ENCODE measurements at regions not wholly inside any gene's neighbourhood (a gene's known extent, or its start where the extent isn't known, plus 50 kb on each side); places are given as distances from the start of the nearest gene placed in this dataset.

DNA sequence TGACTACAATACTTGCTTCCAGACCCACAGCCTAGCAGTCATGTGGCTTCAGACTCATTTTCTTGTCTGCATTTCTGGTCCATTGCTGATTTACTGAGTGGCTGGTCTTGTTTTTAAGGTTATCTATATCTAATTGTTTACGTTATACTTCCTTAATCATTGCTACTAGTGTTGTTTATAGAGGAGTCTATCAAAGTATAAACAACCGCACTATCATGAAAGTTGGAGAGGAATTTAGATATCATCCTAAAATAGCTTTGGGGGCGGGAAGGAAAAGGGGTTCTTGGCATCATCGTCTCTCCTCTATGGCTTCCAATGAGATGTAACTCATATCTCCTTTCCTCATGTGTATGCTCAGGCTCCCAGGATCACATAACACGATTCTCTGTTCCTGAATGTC lies 372.1 kb upstream of the PBX1 start:
- ATAC-seq (ENCODE audit: low FRiP score): no peak
- Histone ChIP-seq H3K9me3 (ENCODE audit: control insufficient read depth, low read length) (peaks cover 1% of the 10 kb centered on the region), H3K27ac (ENCODE audit: low read depth in 1 of 2, low read length in 2 of 2) (no peak overlapping the region), H3K36me3 (ENCODE audit: control insufficient read depth in 1 of 2, insufficient read depth in 2 of 2, low read length in 1 of 2) (no peaks in the 10 kb centered on the region), H3K4me1 (ENCODE audit: control insufficient read depth in 1 of 2, insufficient read depth in 2 of 2, low read length in 2 of 2) (no peaks in the 10 kb centered on the region), H3K27me3 (ENCODE audit: control insufficient read depth in 1 of 2, insufficient read depth in 2 of 2, low read length in 1 of 2) (peaks cover 0 to 3% of the 10 kb centered on the region in 2 donors), H3K4me3 (ENCODE audit: low read length in 2 of 2) (no peak overlapping the region)
- DNase-seq: no peak
- 57 to 58% methylated on average over 5 of the region's 5 CpGs for whole genome bisulfite sequencing, 2 donors
- intact Hi-C loops (cut with DNase I): no loop called here

- Histone ChIP-seq H3K9me3 (ENCODE audit: control insufficient read depth, low read length) (peaks cover 1% of the 10 kb centered on the region), H3K4me1 (ENCODE audit: control insufficient read depth in 1 of 2, insufficient read depth in 2 of 2, low read length in 2 of 2) (no peaks in the 10 kb centered on the region), H3K27ac (ENCODE audit: low read depth in 1 of 2, low read length in 2 of 2) (no peak overlapping the region), H3K36me3 (ENCODE audit: control insufficient read depth in 1 of 2, insufficient read depth in 2 of 2, low read length in 1 of 2) (no peaks in the 10 kb centered on the region), H3K27me3 (ENCODE audit: control insufficient read depth in 1 of 2, insufficient read depth in 2 of 2, low read length in 1 of 2) (peaks cover 0 to 3% of the 10 kb centered on the region in 2 donors), H3K4me3 (ENCODE audit: low read length in 2 of 2) (no peak overlapping the region)
- DNase-seq: no peak
- no peak for ATAC-seq (ENCODE audit: low FRiP score)
- intact Hi-C loops (cut with DNase I): no loop called here
- 32 to 41% methylated on average over 4 of the region's 4 CpGs for WGBS, 2 donors
These were observed 370.5 kb upstream of the PBX1 start for GRCh38 chr1:164188497-164188896.

- DNase-seq: no peak
- Histone ChIP-seq H3K9me3 (ENCODE audit: control insufficient read depth, low read length) (peaks cover 1% of the 10 kb centered on the region), H3K27me3 (ENCODE audit: control insufficient read depth in 1 of 2, insufficient read depth in 2 of 2, low read length in 1 of 2) (peaks cover 0 to 3% of the 10 kb centered on the region in 2 donors), H3K4me1 (ENCODE audit: control insufficient read depth in 1 of 2, insufficient read depth in 2 of 2, low read length in 2 of 2) (no peaks in the 10 kb centered on the region), H3K4me3 (ENCODE audit: low read length in 2 of 2) (no peak overlapping the region), H3K27ac (ENCODE audit: low read depth in 1 of 2, low read length in 2 of 2) (no peak overlapping the region), H3K36me3 (ENCODE audit: control insufficient read depth in 1 of 2, insufficient read depth in 2 of 2, low read length in 1 of 2) (no peaks in the 10 kb centered on the region)
- intact Hi-C loops (cut with DNase I): no loop called here
- ATAC-seq (ENCODE audit: low FRiP score): no peak
These were observed 367.8 kb upstream of the PBX1 start for GRCh38 chr1:164191191-164191590.

GRCh38 chr1:164210211-164210739 lies 348.7 kb upstream of the PBX1 start:
- H3K4me3 ChIP-seq (ENCODE audit: low read length in 2 of 2): no peak overlapping the region
- DNase-seq (no peak), ATAC-seq (ENCODE audit: low FRiP score) (no peak)
- H3K27ac ChIP-seq (ENCODE audit: low read depth in 1 of 2, low read length in 2 of 2): no peak overlapping the region
- H3K36me3 ChIP-seq (ENCODE audit: control insufficient read depth in 1 of 2, insufficient read depth in 2 of 2, low read length in 1 of 2): no peaks in the 10 kb centered on the region
- H3K4me1 ChIP-seq (ENCODE audit: control insufficient read depth in 1 of 2, insufficient read depth in 2 of 2, low read length in 2 of 2): no peaks in the 10 kb centered on the region
- intact Hi-C loops (cut with DNase I): no loop called here
- H3K9me3 ChIP-seq (ENCODE audit: control insufficient read depth, low read length): no peaks in the 10 kb centered on the region
- 79 to 88% methylated on average over 3 of the region's 3 CpGs for WGBS, 2 donors
- H3K27me3 ChIP-seq (ENCODE audit: control insufficient read depth in 1 of 2, insufficient read depth in 2 of 2, low read length in 1 of 2): no peaks in the 10 kb centered on the region

- H3K27ac ChIP-seq (ENCODE audit: low read depth in 1 of 2, low read length in 2 of 2): no peak overlapping the region
These were observed 335.6 kb upstream of the PBX1 start for GRCh38 chr1:164223378-164223777.

GRCh38 chr1:164225011-164225410 lies 334.0 kb upstream of the PBX1 start:
- ATAC-seq (ENCODE audit: low FRiP score) (no peak), DNase-seq (no peak)
- Histone ChIP-seq H3K27ac (ENCODE audit: low read depth in 1 of 2, low read length in 2 of 2) (no peak overlapping the region), H3K36me3 (ENCODE audit: control insufficient read depth in 1 of 2, insufficient read depth in 2 of 2, low read length in 1 of 2) (no peaks in the 10 kb centered on the region), H3K9me3 (ENCODE audit: control insufficient read depth, low read length) (no peaks in the 10 kb centered on the region), H3K27me3 (ENCODE audit: control insufficient read depth in 1 of 2, insufficient read depth in 2 of 2, low read length in 1 of 2) (no peaks in the 10 kb centered on the region), H3K4me1 (ENCODE audit: control insufficient read depth in 1 of 2, insufficient read depth in 2 of 2, low read length in 2 of 2) (no peaks in the 10 kb centered on the region), H3K4me3 (ENCODE audit: low read length in 2 of 2) (no peak overlapping the region)
- intact Hi-C loops (cut with DNase I): no loop called here
- 89 to 94% methylated on average over 2 of the region's 2 CpGs for whole genome bisulfite sequencing, 2 donors

More at GRCh38 chr1:164223378-164223777, 335.6 kb upstream of the PBX1 start:
- H3K9me3 ChIP-seq (ENCODE audit: control insufficient read depth, low read length): no peaks in the 10 kb centered on the region
- no peaks in the 10 kb centered on the region for H3K4me1 ChIP-seq (ENCODE audit: control insufficient read depth in 1 of 2, insufficient read depth in 2 of 2, low read length in 2 of 2)
- H3K4me3 ChIP-seq (ENCODE audit: low read length in 2 of 2): no peak overlapping the region
- ATAC-seq (ENCODE audit: low FRiP score) (no peak), DNase-seq (no peak)
- intact Hi-C loops (cut with DNase I): no loop called here
- H3K36me3 ChIP-seq (ENCODE audit: control insufficient read depth in 1 of 2, insufficient read depth in 2 of 2, low read length in 1 of 2): no peaks in the 10 kb centered on the region
- H3K27me3 ChIP-seq (ENCODE audit: control insufficient read depth in 1 of 2, insufficient read depth in 2 of 2, low read length in 1 of 2): no peaks in the 10 kb centered on the region

DNA sequence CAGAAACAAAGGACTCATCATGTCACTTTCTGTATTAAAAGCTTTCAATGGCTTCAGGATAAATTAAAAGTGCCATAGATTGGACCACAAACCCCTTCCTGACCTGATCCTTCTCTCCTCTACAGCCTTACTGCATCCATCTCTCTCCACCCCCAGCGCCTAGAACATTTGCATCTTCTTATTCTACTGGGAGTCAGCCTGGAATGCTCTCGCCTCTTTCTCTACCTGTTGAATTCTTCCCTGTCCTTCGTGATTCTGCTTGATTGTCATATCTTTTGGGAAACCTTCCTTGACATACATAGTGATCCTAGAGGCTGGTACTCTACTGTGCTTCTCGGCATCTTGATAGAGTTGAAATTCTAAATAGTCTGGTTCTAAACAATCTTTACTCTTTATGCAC lies 332.0 kb upstream of the PBX1 start:
- no peak for DNase-seq
- intact Hi-C loops (cut with DNase I): no loop called here
- Histone ChIP-seq H3K36me3 (ENCODE audit: control insufficient read depth in 1 of 2, insufficient read depth in 2 of 2, low read length in 1 of 2) (no peaks in the 10 kb centered on the region), H3K4me3 (ENCODE audit: low read length in 2 of 2) (no peak overlapping the region), H3K27me3 (ENCODE audit: control insufficient read depth in 1 of 2, insufficient read depth in 2 of 2, low read length in 1 of 2) (no peaks in the 10 kb centered on the region), H3K4me1 (ENCODE audit: control insufficient read depth in 1 of 2, insufficient read depth in 2 of 2, low read length in 2 of 2) (no peaks in the 10 kb centered on the region), H3K27ac (ENCODE audit: low read depth in 1 of 2, low read length in 2 of 2) (no peak overlapping the region), H3K9me3 (ENCODE audit: control insufficient read depth, low read length) (no peaks in the 10 kb centered on the region)
- ATAC-seq (ENCODE audit: low FRiP score): no peak
- 92 to 93% methylated on average over 4 of the region's 4 CpGs for WGBS, 2 donors

GRCh38 chr1:164228928-164229327 lies 330.1 kb upstream of the PBX1 start:
- no peaks in the 10 kb centered on the region for H3K27me3 ChIP-seq (ENCODE audit: control insufficient read depth in 1 of 2, insufficient read depth in 2 of 2, low read length in 1 of 2)
- intact Hi-C loops (cut with DNase I): no loop called here
- H3K36me3 ChIP-seq (ENCODE audit: control insufficient read depth in 1 of 2, insufficient read depth in 2 of 2, low read length in 1 of 2): no peaks in the 10 kb centered on the region
- DNase-seq (no peak), ATAC-seq (ENCODE audit: low FRiP score) (no peak)
- 58 to 80% methylated on average over 6 of the region's 6 CpGs for WGBS, 2 donors
- H3K27ac ChIP-seq (ENCODE audit: low read depth in 1 of 2, low read length in 2 of 2): no peak overlapping the region
- peaks cover 2% of the 10 kb centered on the region for H3K9me3 ChIP-seq (ENCODE audit: control insufficient read depth, low read length)
- H3K4me3 ChIP-seq (ENCODE audit: low read length in 2 of 2): no peak overlapping the region
- no peaks in the 10 kb centered on the region for H3K4me1 ChIP-seq (ENCODE audit: control insufficient read depth in 1 of 2, insufficient read depth in 2 of 2, low read length in 2 of 2)

DNA sequence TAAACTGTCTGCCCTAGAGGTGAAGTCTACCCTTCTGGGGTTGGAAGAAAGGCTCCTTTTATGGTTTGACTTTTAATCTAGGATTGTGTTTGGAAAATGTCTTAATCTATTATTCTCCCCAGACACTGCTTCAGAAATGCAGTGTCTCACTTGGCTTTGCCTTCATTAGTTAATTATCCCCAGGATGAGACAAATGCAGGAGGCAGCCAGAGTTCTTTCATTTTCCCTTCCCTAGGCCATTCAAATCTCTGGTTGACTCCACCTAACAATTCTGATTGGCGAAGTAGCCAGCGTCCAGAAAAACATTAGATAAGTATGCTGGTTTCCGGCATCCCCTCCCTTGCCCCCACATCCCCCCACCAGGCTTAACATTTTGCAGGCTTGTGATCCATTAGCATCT lies 325.8 kb upstream of the PBX1 start:
- Histone ChIP-seq H3K4me3 (ENCODE audit: low read length in 2 of 2) (no peak overlapping the region), H3K27ac (ENCODE audit: low read depth in 1 of 2, low read length in 2 of 2) (no peak overlapping the region), H3K4me1 (ENCODE audit: control insufficient read depth in 1 of 2, insufficient read depth in 2 of 2, low read length in 2 of 2) (no peaks in the 10 kb centered on the region), H3K9me3 (ENCODE audit: control insufficient read depth, low read length) (peaks cover 4% of the 10 kb centered on the region), H3K27me3 (ENCODE audit: control insufficient read depth in 1 of 2, insufficient read depth in 2 of 2, low read length in 1 of 2) (no peaks in the 10 kb centered on the region), H3K36me3 (ENCODE audit: control insufficient read depth in 1 of 2, insufficient read depth in 2 of 2, low read length in 1 of 2) (no peaks in the 10 kb centered on the region)
- 73 to 79% methylated on average over 3 of the region's 3 CpGs for WGBS, 2 donors
- ATAC-seq (ENCODE audit: low FRiP score) (no peak), DNase-seq (no peak)
- intact Hi-C loops (cut with DNase I): no loop called here
